Right ventricle myocardium superior (tissue), 1 donor: ENCODE measurements at regions not wholly inside any gene's neighbourhood (a gene's known extent, or its start where the extent isn't known, plus 50 kb on each side); places are given as distances from the start of the nearest gene placed in this dataset.

ENCODE experiments used
- ATAC-seq: fragments of 200-7000 bp; cut with Tn5 transposase; one replicate; pipeline ENCODE4 v1.9.1; 2020; ENCODE audit warnings: mild to moderate bottlenecking; ENCODE audit not compliant: poor library complexity
- DNase-seq: peaks from one replicate; pipeline ENCODE4 v3.0.0-alpha.2; 2020
- intact Hi-C: fragments of 100-400 bp; cut with DNase I; formaldehyde crosslinking; loops from one replicate; pipeline ENCODE4 v1.11.2; 2022
- donor health status: DM: no; HTN: yes; CAD: no; lungs with severe emphysema.

DNA sequence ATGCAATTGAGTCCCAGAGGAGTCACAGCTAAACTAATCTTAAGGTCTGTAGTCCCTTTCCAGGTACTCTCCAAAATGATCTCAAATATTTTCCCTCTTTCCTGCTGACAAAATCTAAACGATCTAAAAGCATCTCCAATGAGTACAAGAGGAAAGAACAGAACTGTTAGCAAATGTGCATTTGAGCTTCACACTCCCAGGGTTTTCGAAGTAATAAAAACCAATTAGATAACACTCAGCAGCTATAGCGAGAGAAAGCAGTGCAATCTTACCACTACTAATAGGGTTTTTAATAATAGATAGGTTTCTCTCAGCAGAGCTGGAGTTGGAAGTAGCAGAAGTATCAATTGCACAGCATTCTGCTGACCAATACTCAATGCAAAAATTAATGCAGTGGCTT is 995.4 kb downstream of the TUSC7 start:
- no peak for DNase-seq
- ATAC-seq: no peak
- intact Hi-C loops: no loop called here

DNA sequence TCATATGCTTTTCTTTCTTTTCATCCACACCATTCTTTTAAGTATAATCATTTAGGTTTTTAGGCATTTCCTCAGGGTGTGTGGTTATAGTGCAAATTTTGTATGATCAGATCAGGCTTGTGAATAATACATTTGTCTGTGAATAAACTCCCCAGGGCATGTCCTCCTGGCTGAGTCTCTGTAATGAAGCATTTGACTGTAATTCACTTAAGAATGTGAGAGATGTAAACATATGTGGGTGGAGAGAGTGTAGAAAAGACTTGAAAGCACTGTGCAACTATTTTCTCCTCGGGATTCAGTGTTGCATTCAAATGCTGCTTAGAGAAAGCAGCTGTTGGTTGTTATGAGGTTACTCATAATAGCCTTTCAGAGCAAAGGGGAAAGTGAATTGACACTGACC is 996.5 kb downstream of the TUSC7 start:
- intact Hi-C loops: no loop called here
- DNase-seq (no peak), ATAC-seq (no peak)

DNA sequence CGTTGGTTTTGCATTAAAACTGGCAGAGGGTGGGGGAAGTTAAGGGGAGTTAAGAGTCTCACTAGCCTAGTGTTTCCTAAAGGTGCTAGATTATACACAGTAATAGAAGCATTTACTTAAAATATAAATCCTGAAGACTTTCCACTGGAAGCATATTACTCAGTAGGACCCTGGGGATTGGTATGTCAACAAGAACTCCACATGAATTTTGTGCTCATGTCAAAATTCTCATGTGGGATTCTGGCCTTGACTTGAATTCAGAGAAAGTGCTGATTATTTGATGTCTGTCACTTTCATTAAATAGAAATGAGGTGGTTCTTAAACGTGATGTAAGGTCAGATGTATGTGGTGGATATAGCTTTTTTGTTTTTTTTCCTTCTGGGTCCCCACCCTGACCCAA is 997.2 kb downstream of the TUSC7 start:
- intact Hi-C loops: no loop called here
- no peak for ATAC-seq
- no peak for DNase-seq

DNA sequence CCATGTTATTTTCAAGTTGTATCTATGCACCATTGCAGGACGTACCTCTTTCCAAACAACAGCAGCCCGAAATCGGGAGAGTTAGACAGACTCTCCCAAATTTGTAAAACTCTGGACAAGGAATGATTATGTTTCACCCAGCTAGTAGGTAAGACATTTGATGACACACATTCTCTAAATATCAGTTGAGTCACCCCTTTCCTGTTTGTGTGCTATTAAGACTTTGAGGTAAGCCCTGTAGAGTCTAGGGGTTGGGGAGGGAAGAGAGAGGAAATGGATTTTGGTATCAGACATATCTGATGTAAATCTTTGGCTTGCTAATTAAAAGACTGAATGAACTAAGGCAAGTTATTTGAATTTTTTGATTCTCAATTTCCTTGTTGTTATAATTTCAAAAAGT is 999.0 kb downstream of the TUSC7 start:
- ATAC-seq (no peak), DNase-seq (no peak)
- intact Hi-C loops: no loop called here

DNA sequence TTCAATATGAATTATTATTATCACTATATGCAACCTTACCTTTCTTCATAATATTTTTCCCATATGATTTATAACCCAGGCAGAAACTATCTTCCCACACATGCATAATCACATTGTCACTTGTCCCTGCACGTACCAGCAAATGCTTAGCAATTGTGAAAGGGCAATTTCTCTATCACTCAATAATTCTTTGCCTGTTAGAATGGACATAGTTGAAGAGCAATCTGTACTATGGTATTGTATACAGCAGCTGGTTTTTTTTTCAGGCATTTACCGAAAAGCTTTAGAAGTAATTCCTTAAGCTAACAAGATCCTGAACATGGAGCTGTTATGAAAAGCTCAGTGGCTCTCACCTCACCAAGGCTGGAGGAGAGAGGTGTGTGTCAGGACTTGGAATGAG is 999.5 kb downstream of the TUSC7 start:
- intact Hi-C loops: no loop called here
- no peak for DNase-seq
- no peak for ATAC-seq

- DNase-seq: no peak
- no peak for ATAC-seq
- intact Hi-C loops: no loop called here
Observed at GRCh38 chr3:117710501-117710900, 1000.9 kb downstream of the TUSC7 start.

GRCh38 chr3:117719316-117719926 is 1009.8 kb downstream of the TUSC7 start:
- DNase-seq (no peak), ATAC-seq (no peak)
- intact Hi-C loops: no loop called here

DNA sequence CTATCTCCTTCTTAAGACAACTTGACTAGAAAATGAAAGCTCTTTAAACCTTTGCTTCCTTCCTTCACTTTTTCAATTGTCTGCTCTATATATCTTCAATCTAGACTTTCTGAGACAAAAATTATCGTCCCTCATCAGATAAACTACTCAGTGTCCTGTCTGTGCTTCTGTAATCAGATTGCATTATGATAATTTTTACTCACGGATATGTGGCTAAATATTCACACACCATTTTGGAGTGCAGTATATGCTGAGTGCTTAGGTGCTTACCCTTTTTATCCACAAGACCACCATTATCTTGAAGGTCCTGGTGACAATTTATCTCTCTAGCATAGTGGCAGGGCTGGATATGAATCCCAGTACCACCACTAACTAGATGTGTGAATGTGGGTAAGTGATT is 1012.3 kb downstream of the TUSC7 start:
- intact Hi-C loops: no loop called here
- ATAC-seq (no peak), DNase-seq (no peak)

DNA sequence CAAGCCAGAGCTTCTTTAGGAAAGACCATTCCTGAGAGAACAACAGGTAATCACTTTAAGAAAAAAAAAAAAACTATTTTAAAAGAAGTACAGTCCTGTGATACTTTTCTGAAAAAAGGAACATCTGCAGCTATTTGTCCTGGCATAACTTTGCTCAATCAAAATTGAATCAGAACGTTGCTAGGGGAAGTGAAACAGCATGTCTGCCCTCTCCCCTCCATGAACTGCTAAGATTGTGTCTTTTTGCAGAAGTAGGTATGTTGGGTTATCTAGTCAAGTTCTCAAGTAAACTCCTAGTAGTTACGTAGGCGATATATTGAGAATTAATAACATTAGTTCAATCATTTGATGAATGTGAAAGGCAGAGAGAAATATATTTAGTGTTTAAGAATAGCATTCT is 1013.3 kb downstream of the TUSC7 start:
- intact Hi-C loops: no loop called here
- ATAC-seq (peak; percentile 51), DNase-seq (no peak)

DNA sequence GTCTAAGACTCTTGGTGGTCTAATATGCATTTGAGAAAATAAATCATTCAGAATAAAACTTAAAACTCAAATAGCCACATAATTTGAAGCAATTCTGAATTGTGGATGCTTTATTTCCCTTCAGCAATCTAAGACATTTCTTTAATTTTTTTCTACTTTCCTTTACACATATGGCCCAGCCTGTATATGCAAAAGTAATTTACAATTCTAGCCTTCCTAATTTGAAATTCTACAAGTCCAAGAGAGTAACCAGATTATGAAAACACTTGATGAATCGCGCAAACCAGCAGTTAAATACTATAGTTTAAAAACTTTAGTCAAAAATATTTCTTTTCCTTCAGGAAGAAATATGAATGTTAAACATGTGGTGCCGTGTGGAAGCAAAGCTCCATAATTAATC is 1014.2 kb downstream of the TUSC7 start:
- intact Hi-C loops: no loop called here
- ATAC-seq (no peak), DNase-seq (no peak)

GRCh38 chr3:117725314-117725713 is 1015.7 kb downstream of the TUSC7 start:
- no peak for DNase-seq
- ATAC-seq: no peak
- intact Hi-C loops: no loop called here

GRCh38 chr3:117726776-117727175 is 1017.2 kb downstream of the TUSC7 start:
- DNase-seq (no peak), ATAC-seq (no peak)
- intact Hi-C loops: no loop called here

GRCh38 chr3:117728226-117728625 is 1018.6 kb downstream of the TUSC7 start:
- DNase-seq (no peak), ATAC-seq (no peak)

GRCh38 chr3:117734496-117734895 is 1024.9 kb downstream of the TUSC7 start:
- no peak for ATAC-seq
- intact Hi-C loops: no loop called here
- DNase-seq: no peak

More at GRCh38 chr3:117728226-117728625, 1018.6 kb downstream of the TUSC7 start:
- intact Hi-C loops: no loop called here

GRCh38 chr3:117735481-117736101 is 1026.0 kb downstream of the TUSC7 start:
- intact Hi-C loops: no loop called here
- DNase-seq (no peak), ATAC-seq (no peak)

DNA sequence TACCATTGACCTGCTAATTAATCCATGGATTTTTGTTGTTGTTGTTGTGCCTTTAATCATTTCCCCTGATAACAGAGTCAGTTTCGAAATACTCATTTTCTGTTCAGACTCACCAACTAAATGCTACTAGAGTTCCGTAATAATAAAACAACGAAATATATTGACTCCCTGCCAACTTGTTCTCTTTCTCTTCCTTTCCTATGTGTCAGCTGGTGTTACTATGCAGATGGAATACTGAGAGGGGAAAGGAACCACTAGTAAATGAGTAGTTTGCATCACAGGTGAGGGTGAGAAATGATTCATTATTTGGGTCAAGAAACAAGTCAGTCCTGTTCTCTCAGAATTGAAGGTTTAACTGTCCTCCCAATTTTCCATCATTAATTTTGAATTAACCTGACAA is 1027.3 kb downstream of the TUSC7 start:
- ATAC-seq (no peak), DNase-seq (no peak)
- intact Hi-C loops: no loop called here

DNA sequence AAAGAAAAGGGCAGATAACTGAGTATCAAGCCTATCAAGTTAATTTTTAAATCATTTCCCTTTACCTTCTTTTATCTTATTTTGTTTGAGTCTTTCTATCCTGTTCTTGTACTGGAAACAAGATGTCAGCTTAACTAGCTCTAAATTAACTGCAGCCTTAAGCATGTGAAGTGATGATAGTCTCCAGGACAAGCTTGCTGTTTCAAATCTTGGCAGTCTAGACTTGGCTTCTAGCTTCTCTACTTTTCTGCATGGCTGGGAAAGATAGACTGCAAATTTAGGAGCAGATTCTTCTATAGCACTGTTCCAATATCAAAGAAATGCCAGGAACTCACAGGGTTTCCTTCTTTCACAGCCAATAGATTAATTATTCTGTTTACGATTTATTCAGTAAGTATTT is 1034.4 kb downstream of the TUSC7 start:
- intact Hi-C loops: no loop called here
- no peak for ATAC-seq
- DNase-seq: no peak

GRCh38 chr3:117744935-117745334 is 1035.4 kb downstream of the TUSC7 start:
- DNase-seq: no peak
- intact Hi-C loops: no loop called here
- ATAC-seq: no peak

DNA sequence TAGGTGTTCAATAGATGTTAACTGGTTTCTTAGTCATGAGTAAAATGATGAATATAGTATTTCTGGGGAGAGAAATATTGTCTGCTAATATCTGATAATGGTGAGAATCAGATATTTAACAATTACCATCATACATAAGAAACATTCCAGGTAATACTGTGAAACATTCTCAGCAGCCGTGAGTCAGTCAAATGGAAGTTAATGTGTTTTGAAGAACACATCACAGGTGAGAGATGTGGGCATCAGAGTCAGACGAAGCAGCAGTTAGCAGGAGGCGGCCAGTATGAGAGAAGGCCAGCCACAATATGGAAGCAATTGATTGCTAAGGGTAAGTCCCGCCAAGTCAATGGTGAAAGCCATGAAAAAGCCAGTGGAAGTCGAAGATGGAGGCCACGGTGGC is 1035.9 kb downstream of the TUSC7 start:
- intact Hi-C loops: no loop called here
- DNase-seq (no peak), ATAC-seq (no peak)

DNA sequence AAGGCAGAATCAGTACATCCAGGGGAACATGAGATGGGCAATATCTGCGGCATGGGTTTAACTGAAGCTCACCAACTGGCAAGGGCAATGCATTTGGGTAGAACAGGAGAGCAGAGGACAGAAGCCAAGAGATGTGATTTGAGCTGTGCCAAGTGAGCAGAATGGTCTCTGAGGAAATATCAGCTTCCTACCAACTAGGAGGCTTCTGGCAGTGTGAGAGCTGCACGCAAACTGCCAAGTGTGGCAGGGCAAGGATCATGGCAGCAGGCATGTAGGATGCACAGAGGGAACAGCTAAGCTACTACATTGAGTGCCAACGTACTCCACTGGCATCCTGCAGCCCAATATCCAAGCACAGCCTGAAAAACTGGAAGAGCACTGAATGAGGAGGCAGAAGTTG is 1036.5 kb downstream of the TUSC7 start:
- ATAC-seq: no peak

DNA sequence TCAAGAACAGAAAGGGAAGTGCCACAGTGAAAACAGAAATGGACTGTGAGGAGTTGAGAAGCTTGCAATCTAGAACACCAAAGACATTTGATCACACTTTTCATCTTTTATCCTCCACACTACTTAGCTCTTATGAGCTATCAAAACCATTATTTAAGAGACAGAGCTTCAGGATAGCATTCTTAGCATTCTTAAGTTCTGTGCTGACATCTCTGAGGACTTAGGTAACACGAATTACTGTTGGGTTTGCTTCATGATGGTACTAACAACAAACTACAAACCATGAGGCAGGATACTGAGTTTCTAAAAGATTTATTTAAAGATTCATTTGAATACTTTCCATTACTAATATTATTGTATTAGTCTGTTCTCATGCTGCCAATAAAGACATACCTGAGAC is 1038.6 kb downstream of the TUSC7 start:
- DNase-seq (no peak), ATAC-seq (no peak)
- intact Hi-C loops: no loop called here

More for the DNA sequence above, 1036.5 kb downstream of the TUSC7 start:
- DNase-seq: no peak
- intact Hi-C loops: no loop called here
